GM21717 (cell line): ENCODE measurements at regions not wholly inside any gene's neighbourhood (a gene's known extent, or its start where the extent isn't known, plus 50 kb on each side); places are given as distances from the start of the nearest gene placed in this dataset.
"Not testable (repeated sequence)": the region's sequence is repeated elsewhere in the genome, so short reads cannot be mapped to it uniquely, and the experiment has no call there.

Source experiments
- ATAC-seq: cut with Tn5 transposase; IDR thresholded peaks from one replicate; pipeline ENCODE4 v1.9.1; 2021; ENCODE audit warnings: mild to moderate bottlenecking, moderate library complexity; ENCODE audit not compliant: unreplicated experiment

DNA sequence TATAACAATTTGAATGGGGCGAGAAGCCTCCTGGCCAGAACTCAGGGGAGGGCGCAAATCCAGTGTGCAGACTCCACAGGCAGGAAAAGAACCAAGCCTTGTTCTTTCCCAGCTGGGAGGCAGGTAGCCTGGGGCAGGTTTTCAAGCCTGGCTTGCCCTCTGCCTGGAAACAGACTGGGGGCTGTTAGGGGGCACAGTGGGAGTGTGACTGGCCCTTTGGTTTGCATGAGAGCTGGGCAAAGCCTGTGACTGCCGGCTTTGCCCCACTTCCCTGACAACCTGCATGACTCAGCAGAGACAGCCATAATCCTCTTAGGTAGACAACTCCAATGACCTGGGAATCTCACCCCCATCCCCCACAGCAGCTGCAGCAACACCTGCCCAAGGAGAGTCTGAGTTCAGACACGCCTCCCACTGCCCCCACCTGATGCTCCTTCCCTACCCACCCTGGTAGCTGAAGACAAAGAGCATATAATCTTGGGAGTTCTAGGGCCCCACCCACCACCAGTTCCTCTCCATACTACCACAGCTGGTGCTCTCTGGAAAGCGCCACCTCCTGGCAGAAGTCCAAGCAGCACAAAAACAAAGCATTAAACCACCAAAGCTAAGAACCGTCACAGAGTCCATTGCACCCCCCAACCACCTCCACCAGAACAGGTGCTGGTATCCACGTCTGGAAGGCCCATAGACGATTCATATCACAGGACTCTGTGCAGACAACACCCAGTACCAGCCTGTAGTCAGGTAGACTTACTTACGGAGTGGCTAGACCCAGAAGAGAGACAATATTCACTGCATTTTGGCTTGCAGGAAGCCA, 402.5 kb downstream of the STK39 start:
- no peak for ATAC-seq

DNA sequence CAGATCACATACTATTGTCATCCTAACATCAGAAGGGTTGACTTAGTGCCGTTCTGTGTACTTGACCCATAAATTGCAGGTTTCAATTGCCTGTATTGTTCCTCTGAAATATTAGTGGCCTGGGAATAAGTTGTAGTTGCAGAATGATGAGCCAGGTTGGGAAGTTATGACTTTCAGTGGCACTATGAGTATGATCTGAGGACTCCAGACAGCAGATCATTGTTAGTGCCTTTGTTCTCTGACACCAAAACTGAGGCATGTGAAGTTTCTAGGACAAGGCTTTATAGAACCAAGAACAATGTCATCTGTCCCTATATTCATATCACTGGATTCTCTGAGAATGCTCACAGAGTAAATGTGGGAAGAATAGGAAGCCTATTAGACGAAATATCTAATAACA, 403.7 kb downstream of the STK39 start:
- no peak for ATAC-seq

DNA sequence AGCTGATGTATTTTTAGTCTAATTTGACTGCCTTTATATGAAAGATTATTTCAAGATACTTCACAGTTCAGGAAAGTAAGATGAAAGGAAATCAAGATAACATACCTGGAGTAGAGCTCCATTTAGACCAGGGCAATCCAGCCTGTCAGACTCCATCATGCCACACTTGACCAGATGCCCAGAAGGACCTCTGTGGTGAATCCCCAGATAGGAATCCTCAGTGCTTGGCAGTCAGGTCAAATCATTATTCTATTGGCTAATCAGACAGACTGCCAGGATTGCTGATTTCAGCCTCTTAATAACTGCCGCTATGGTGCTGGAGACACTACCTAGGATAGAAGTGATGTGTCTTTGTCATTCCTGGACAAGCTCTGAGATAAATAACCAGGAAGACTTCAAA, 404.2 kb downstream of the STK39 start:
- ATAC-seq = no peak

DNA sequence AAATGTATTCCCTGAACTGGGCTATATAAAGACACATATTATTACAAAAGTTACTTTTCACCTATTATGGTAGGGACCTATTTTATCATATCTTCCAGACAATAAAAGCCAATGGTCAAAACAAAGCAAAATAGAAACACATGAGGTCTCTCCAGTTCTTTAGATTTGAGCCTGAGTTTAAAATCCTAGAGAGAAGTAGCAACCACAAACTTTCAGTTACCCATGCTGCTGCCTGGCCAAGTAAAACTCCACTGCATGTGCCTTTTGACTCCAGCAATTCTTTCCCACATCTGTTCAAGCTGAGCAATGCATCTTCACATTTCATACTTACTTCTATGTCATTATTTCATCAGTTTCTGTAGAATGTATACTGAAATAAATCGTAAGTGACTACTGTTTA, 405.3 kb downstream of the STK39 start:
- no peak for ATAC-seq

DNA sequence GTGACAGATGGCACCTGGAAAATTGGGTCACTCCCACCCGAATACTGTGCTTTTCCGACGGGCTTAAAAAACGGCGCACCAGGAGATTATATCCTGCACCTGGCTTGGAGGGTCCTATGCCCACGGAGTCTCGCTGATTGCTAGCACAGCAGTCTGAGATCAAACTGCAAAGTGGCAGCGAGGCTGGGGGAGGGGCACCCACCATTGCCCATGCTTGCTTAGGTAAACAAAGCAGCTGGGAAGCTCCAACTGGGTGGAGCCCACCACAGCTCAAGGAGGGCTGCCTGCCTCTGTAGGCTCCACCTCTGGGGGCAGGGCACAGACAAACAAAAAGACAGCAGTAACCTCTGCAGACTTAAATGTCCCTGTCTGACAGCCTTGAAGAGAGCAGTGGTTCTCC, 412.1 kb downstream of the STK39 start:
- ATAC-seq = not testable (repeated sequence)

DNA sequence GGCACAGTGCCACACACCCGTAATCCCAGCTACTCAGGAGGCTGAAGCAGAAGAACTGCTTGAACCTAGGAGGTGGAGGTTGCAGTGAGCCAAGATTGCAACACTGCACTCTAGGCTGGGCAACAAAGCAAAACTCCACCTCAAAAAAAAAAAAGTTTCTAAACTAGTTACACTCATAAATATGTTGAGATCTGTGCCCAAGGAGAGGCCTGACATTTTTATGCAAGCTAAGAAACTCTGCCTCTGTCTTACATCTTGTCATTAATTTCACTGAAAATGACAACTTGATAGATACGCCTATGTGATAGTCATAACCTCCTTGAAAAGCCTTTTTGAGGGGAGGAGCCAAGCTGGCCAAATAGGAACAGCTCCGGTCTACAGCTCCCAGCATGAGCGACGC, 412.7 kb downstream of the STK39 start:
- no peak for ATAC-seq

DNA sequence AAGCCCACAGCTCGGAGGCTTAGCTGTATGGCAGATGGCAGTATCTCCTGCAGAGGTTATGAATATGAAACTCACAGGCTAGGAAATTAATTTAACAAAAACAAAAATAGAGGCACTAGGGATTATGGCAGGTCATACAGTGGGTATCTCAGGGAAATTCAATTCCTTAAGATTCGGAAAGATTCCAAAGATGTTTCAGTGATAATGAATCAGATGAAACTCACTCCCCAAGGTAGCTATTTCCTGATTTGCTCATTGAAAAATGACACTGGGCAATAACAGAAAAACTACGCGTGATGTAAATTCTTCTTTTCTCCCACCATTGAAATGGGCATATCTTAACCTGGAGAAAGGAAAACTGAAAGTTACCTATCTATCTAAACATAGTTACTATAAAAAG, 414.1 kb downstream of the STK39 start:
- ATAC-seq = no peak

DNA sequence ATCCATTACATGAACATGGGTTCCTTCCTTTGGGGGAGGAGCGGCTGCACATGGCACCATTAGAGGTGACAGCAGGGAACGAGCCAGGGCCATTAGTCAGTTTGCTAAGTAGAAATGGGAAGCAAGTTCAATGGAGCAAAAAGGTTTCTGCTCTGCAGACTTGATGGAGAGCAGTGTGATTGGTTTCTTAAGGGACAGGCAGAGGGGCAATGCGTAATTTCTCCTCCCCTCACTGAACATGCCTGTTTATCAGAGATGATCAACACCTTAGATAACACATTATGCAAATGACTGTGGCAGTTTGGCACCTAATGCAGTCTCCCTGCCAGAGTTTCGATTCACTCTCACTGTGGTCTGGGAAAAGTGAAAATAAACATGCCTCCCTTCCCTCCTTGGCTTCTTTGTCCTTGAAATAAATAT, 414.5 kb downstream of the STK39 start:
- no peak for ATAC-seq

DNA sequence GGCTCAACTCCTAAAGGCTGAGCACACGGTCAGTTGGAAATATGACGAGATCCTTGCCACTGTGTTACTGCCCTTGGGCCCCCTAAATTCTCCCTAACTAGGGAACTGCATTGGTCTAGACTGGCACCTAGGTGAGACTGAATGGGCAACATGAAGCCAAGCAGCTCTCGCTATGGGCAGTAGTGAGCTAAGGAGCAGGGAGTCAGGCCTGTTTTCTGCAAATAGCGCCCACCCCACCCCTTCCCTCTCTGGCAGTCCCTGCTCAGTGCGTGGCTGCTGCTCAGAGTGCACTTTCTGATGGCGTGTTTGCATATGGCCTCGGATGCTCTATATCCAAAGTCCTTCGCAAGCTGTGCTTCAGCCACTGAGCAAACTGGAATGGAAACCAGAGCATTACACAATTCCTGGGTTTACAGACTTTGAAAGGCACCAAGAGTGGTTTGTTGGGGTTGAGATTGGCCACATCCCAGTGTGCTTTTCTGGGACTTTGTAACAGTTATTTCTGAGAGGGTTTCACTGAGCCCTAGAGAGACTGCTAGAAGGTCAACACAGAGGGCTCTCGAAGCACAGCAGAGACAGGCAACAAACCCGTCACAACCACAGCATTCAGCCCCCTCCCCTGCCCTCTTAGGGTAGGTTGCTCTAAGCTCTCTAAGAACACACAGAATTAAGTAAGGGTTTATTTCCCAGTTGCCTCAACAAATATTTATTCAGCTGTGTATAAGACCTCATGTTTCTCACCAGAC, 419.9 kb downstream of the STK39 start:
- no peak for ATAC-seq

DNA sequence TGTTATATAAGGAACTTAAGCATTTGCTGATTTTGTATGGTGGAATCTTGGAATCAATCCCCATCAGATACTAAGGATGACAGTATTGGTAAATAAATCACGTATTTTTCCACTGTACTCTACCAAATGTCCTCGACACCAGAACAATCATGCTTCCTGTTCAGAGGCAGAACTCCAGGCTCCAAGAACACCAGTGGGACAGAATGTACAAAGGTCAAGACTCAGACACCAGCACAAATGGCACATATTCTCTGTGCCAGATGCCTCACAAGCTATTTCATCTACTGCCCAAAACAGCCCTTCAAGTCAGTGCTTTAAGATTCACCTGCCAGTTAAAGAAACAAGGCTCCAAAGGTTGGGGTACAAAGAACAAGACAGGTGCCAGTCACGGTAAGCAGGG, 420.5 kb downstream of the STK39 start:
- ATAC-seq = no peak

DNA sequence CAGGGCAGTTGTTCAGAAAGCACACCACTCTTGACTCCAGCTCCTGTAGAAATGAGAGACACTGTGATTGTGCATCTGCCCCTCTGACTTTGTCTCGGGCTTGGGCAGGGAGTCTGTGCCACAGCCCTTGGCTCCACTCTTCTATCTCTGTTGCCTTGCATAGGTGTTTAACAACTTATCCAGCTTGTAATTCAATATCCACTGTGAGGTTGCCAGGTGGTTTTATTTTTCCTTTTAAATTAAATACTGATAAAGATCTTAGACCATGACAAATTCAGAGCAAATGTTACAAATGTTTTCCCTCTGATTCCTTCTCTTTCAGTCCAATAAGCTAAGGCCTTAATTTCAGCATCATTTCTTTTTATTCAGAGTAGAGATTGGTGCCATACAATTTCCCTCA, 421.7 kb downstream of the STK39 start:
- ATAC-seq = no peak

DNA sequence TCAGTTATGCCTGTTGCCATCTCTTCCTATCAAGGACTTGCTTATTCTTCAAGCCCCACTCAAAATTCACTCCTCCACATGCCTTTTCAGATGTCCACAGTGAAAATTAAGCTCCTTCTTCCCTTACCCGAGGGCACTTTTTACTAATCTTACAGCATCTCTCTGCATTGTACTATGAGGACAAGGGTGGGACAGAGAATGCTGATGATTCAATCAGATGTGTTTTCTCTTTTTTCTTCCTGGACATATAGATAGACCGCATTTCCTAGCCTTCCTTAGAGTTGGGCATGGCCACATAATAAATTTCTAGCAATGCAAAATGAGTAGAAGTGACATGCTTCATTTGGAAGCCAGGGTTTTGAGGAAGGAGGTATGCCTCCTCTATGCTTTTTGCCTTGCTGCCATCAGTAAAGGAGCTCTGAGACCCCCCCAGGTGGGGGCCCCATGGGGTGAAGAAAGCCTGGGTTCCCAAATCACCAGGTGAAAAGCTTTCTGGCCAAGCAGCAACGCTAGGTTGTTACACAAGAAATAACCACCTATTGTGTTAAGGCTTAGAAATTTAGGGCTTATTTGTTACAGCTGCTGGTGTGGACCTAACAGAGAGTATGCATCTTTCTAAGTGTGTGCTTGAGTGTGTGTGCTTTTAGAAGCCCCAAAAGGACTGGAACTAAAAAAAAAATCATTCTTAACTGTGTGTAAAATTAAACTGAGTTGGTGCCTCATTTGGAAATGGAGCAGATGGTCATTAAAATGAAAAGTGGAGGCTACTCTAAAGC, 424.5 kb downstream of the STK39 start:
- no peak for ATAC-seq

DNA sequence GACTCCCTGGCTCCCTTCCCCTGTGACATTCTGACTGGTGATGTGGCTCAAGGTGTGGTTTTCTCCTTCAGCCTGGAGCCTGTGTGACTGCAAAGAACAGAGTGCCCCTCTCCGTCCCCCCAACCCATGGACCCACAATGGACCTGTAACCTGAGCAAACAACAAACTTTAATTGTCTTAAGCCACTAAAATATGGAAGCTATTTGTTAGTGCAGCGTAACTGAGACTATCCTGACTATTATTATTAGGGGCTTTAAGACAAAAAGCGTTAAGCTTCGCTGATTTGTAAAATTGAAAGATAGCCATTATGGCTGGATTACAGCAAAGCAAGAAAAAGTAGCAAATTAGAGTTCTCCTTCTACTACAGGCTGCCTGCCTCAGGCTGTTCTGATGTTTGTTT, 426.9 kb downstream of the STK39 start:
- no peak for ATAC-seq

DNA sequence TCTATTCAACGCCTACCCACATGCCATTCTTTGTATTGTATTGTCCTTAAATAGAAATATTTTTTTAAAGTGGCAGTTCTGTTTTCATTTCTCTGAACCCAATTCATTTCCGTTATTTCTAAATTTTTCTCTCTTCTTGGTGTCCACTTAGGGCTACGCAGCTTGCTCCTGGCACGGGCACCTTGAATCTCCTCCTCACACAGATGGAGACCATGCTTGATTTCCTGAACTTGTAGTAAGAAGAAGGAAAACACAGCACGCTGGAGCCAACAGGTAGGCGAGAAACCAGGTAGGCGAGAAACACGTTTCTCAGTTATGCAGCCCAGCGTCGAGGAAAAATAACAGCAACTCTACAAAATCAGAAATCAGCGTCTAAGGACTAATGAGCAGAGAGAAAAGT, 428.9 kb downstream of the STK39 start:
- ATAC-seq = no peak

DNA sequence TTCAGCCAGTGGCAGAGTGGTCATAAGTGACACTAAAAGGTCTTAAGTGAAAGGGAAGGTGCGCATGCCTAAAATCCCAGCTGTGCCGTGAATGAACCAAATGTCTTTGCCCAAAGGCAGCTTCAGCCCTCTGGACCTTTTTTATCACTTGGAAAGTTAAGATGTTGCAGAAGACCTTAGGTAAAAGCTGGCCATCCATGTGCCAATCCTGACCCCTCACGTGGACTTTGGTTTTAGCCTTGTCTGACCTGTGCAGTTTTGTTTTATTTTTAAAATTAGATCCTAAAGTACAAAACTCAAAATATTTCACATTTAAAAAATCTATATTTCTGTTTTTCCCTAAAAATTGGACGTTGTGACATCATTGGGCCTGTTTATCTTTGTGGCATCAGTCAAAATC, 429.5 kb downstream of the STK39 start:
- ATAC-seq = no peak

DNA sequence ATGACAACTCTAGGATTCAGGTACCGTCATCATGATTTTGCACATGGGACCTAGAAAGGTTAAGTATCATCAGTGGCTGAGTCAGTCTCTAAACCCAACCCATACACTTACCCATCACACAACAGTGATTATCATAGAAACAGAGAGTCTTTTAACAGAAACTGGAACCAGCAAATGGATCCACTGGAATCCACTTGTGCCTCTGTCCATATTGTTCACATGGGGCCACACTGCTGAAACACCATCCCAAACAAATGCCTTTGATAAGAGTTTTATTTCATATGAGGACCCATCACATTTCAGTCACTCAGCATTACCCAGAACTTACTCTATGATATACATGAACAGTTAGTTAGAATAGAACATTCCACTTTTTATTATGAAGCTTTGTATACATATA, 430.0 kb downstream of the STK39 start:
- no peak for ATAC-seq

DNA sequence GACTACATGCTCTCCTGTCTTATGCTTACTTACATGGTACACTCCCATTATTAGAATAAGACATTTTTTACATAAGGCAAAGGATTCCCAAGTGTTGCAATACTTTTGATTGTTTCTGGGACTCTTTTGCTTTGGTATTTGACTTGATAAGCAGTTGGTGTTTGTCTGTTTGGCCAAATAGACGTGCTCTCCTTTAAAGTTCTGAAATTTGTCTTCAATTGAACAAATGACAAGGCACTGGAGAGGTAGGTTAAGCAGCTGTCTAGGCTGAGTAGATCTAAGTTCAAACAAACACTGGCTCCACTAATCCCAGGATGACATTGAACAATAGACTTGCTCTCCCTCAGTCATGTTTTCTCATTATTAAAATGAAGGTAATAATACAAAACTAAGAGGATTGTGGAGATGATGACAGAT, 430.5 kb downstream of the STK39 start:
- ATAC-seq = no peak

DNA sequence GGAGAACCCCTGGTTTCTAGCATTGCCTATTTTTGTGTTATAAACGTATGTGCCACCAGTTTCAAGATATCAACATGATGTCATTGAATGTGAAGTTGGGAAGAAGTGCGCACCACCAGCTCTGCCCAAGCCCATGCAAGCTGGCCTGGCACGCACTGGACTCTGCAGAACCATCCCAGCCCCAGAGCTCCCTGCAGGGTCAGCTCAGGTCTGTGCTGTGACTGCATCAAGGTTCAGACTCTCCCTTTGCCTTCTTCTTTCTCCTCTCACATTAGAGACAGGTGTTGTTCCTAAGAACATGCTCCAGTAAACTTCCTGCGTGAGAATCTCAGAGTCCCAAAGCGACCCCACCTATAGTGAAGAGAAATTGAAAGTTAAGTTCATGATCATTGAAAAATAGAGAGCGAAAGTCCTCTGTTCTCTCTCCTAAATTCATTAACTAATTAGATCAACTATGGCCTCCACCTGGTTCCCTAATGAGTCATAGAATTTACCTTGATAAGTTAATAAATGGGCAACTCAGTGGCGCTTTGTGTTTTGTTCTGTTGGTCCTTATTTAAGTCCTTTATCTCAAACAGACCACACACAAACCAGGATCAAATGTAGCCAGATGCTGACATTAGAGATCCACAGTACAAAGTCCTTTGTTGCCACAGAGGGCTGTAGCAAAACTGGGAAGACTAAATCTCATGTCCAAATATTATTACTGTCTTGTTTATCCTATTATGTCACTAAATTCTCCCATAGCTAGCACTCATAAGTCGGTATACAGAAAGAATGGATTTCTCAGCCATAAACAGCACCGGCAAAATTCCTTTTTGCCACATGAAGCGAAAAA, 432.3 kb downstream of the STK39 start:
- no peak for ATAC-seq

DNA sequence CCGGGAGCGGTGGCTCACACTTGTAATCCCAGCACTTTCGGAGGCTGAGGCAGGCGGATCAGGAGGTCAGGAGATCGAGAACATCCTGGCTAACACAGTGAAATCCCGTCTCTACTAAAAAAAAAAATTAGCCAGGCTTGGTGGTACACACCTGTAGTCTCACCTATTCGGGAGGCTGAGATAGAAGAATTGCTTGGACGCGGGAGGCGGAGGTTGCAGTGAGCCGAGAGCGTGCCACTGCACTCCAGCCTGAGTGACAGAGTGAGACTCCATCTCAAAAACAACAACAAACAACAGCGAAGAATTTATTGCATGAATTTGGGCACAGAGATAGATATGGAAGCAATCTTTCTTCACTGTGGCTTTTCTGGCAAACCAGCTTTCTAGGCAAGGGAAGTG, 432.9 kb downstream of the STK39 start:
- ATAC-seq = not testable (repeated sequence)

DNA sequence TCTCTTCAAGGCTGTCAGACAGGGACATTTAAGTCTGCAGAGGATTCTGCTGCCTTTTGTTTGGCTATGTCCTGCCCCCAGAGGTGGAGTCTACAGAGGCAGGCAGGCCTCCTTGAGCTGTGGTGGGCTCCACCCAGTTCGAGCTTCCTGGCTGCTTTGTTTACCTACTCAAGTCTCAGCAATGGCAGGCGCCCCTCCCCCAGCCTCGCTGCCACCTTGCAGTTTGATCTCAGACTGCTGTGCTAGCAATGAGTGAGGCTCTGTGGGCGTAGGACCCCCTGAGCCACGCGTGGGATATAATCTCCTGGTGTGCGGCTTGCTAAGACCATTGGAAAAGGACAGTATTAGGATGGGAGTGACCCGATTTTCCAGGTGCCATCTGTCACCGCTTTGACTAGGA, 437.6 kb downstream of the STK39 start:
- not testable (repeated sequence) for ATAC-seq
